ENCODE measurements at regions not wholly inside any gene's neighbourhood (a gene's known extent, or its start where the extent isn't known, plus 50 kb on each side); places are given as distances from the start of the nearest gene placed in this dataset.

GRCh38 chr2:6355886-6356761 is 509.6 kb downstream of the CMPK2 start:
- no peak for TF ChIP-seq MXI1 (IDR thresholded peaks at IDR 0.05; ENCODE audit: low read depth, low read length)
- no peak for TF ChIP-seq CTCF (IDR thresholded peaks at IDR 0.05)
- no peak for TF ChIP-seq MAX (IDR thresholded peaks at IDR 0.05; ENCODE audit: low read depth)
- no peak for TF ChIP-seq USF1 (IDR thresholded peaks at IDR 0.05; ENCODE audit: borderline replicate concordance, low read depth)
- no peak for TF ChIP-seq POLR2AphosphoS5 (IDR thresholded peaks at IDR 0.05; ENCODE audit: low read depth, low read length)
- no peak for TF ChIP-seq GATA2 (CRISPR knock-in tag; IDR thresholded peaks at IDR 0.05)
- no peak for TF ChIP-seq EZH2phosphoT487 (IDR thresholded peaks at IDR 0.05; ENCODE audit: borderline replicate concordance, low read depth)
- no peak for TF ChIP-seq CHD2 (IDR thresholded peaks at IDR 0.05; ENCODE audit: low read length, partially characterized antibody)
- TF ChIP-seq USF2 (IDR thresholded peaks at IDR 0.05; ENCODE audit: borderline replicate concordance, low read depth, low read length): no peak
- TF ChIP-seq SIN3A (IDR thresholded peaks at IDR 0.05; ENCODE audit: borderline replicate concordance, low read depth, low read length): no peak
- TF ChIP-seq PBX3 (IDR thresholded peaks at IDR 0.05): no peak
- TF ChIP-seq TAF1 (IDR thresholded peaks at IDR 0.05; ENCODE audit: borderline replicate concordance, low read depth, low read length): no peak

All from SK-N-SH (cell line).